SK-N-SH treated with all-trans-retinoic acid at 6 μM for 48 hours (cell line): ENCODE measurements at regions not wholly inside any gene's neighbourhood (a gene's known extent, or its start where the extent isn't known, plus 50 kb on each side); places are given as distances from the start of the nearest gene placed in this dataset.

Experiments used
- ATAC-seq: fragments of 200-7000 bp; cut with Tn5 transposase; 3 replicates; pipeline ENCODE4 v1.9.1; 2020; ENCODE audit warnings: mild to moderate bottlenecking, moderate library complexity
- ARNTL ChIP-seq: fragments of 450-650 bp; formaldehyde crosslinking; IDR thresholded peaks from 2 replicates; pipeline ENCODE4 v1.5.0; 2020; ENCODE audit warnings: low read depth, mild to moderate bottlenecking, moderate library complexity, borderline replicate concordance
- BACH2 ChIP-seq: fragments of 250-450 bp; sonication (Bioruptor Pico); IDR thresholded peaks from 2 replicates; pipeline ENCODE4 v1.9.0; 2021; ENCODE audit warnings: mild to moderate bottlenecking, borderline replicate concordance
- CREB5 ChIP-seq: fragments of 250-450 bp; sonication (Bioruptor Pico); IDR thresholded peaks from 2 replicates; pipeline ENCODE4 v1.5.1; 2020; ENCODE audit warnings: low read depth, mild to moderate bottlenecking, moderate library complexity
- CSDC2 ChIP-seq: fragments of 250-450 bp; sonication (Bioruptor Pico); IDR thresholded peaks from 2 replicates; pipeline ENCODE4 v1.5.0; 2020; ENCODE audit warnings: mild to moderate bottlenecking, moderate library complexity
- ESRRG ChIP-seq: fragments of 250-450 bp; sonication (Bioruptor Pico); IDR thresholded peaks from 2 replicates; pipeline ENCODE4 v1.6.1; 2021; ENCODE audit warnings: mild to moderate bottlenecking
- GLIS3 ChIP-seq: fragments of 250-450 bp; sonication (Bioruptor Pico); IDR thresholded peaks from 2 replicates; pipeline ENCODE4 v1.5.0; 2020; ENCODE audit warnings: mild to moderate bottlenecking, moderate library complexity
- ISL1 ChIP-seq: fragments of 250-450 bp; sonication (Bioruptor Pico); IDR thresholded peaks from 2 replicates; pipeline ENCODE4 v2.1.2; 2022; ENCODE audit warnings: mild to moderate bottlenecking, moderate library complexity
- OSR1 ChIP-seq: fragments of 250-450 bp; sonication (Bioruptor Pico); IDR thresholded peaks from 2 replicates; pipeline ENCODE4 v1.8.0; 2022; ENCODE audit warnings: moderate library complexity, mild to moderate bottlenecking, inconsistent platforms
- PATZ1 ChIP-seq: fragments of 250-450 bp; sonication (Bioruptor Pico); IDR thresholded peaks from 2 replicates; pipeline ENCODE4 v1.8.0; 2020; ENCODE audit warnings: mild to moderate bottlenecking, moderate library complexity, borderline replicate concordance
- POU6F1 ChIP-seq: fragments of 250-450 bp; sonication (Bioruptor Pico); IDR thresholded peaks from 2 replicates; pipeline ENCODE4 v1.8.0; 2021; ENCODE audit warnings: low read depth, mild to moderate bottlenecking, moderate library complexity, borderline replicate concordance
- PPARA ChIP-seq: fragments of 250-450 bp; sonication (Bioruptor Pico); IDR thresholded peaks from 2 replicates; pipeline ENCODE4 v1.5.0; 2020; ENCODE audit warnings: mild to moderate bottlenecking, borderline replicate concordance
- TCF4 ChIP-seq: fragments of 250-450 bp; sonication (Bioruptor Pico); IDR thresholded peaks from 2 replicates; pipeline ENCODE4 v1.8.0; 2021; ENCODE audit warnings: mild to moderate bottlenecking, moderate library complexity, borderline replicate concordance
- TOX ChIP-seq: fragments of 250-450 bp; sonication (Bioruptor Pico); IDR thresholded peaks from 2 replicates; pipeline ENCODE4 v1.8.0; 2021; ENCODE audit warnings: mild to moderate bottlenecking, moderate library complexity, borderline replicate concordance
- TSHZ2 ChIP-seq: fragments of 250-450 bp; sonication (Bioruptor Pico); IDR thresholded peaks from 2 replicates; pipeline ENCODE4 v1.5.0; 2020; ENCODE audit warnings: mild to moderate bottlenecking, moderate library complexity
- ZFP3 ChIP-seq: fragments of 250-450 bp; sonication (Bioruptor Pico); IDR thresholded peaks from 2 replicates; pipeline ENCODE4 v1.5.0; 2020; ENCODE audit warnings: mild to moderate bottlenecking, moderate library complexity
- ZFP30 ChIP-seq: fragments of 450-650 bp; formaldehyde crosslinking; IDR thresholded peaks from 2 replicates; pipeline ENCODE4 v1.5.0; 2022; ENCODE audit warnings: mild to moderate bottlenecking, moderate library complexity
- ZNF565 ChIP-seq: fragments of 450-650 bp; formaldehyde crosslinking; conservative IDR thresholded peaks from 2 replicates; pipeline ENCODE4 v1.5.0; 2020; ENCODE audit warnings: low read depth, mild to moderate bottlenecking, moderate library complexity
- ZNF70 ChIP-seq: fragments of 450-650 bp; formaldehyde crosslinking; IDR thresholded peaks from 2 replicates; pipeline ENCODE4 v1.5.0; 2020; ENCODE audit warnings: mild to moderate bottlenecking, moderate library complexity

- TF ChIP-seq ZNF70, result no peak
- no peak for TF ChIP-seq ARNTL (CRISPR knock-in tag)
- TF ChIP-seq PPARA (CRISPR knock-in tag), result no peak
- no peak for TF ChIP-seq ZNF565
- TF ChIP-seq CREB5 (CRISPR knock-in tag), result no peak
- no peak for TF ChIP-seq PATZ1 (CRISPR knock-in tag)
Observed at GRCh38 chr13:37416291-37417059, 182.1 kb downstream of the POSTN start.

GRCh38 chr13:37413161-37413560, 185.4 kb downstream of the POSTN start:
- no peak for ATAC-seq
- TF ChIP-seq ZNF70 (no peak), CREB5 (CRISPR knock-in tag) (no peak), TOX (CRISPR knock-in tag) (no peak), CSDC2 (CRISPR knock-in tag) (no peak), ARNTL (CRISPR knock-in tag) (no peak), BACH2 (no peak), ISL1 (CRISPR knock-in tag) (no peak), ZFP30 (CRISPR knock-in tag) (no peak)

More at GRCh38 chr13:37416291-37417059, 182.1 kb downstream of the POSTN start:
- ATAC-seq, result no peak

GRCh38 chr13:37412241-37412921, 186.2 kb downstream of the POSTN start:
- peak; percentile 86 for ATAC-seq
- TF ChIP-seq ARNTL (CRISPR knock-in tag) (no peak), ZFP3 (CRISPR knock-in tag) (no peak), TSHZ2 (no peak), ZNF70 (no peak), OSR1 (no peak), ZFP30 (CRISPR knock-in tag) (no peak), PPARA (CRISPR knock-in tag) (no peak), TCF4 (no peak), CSDC2 (CRISPR knock-in tag) (no peak), ISL1 (CRISPR knock-in tag) (no peak), POU6F1 (no peak)

GRCh38 chr13:37410316-37410715, 188.3 kb downstream of the POSTN start:
- no peak for TF ChIP-seq POU6F1
- no peak for TF ChIP-seq ZFP30 (CRISPR knock-in tag)
- TF ChIP-seq ZNF565, result no peak
- TF ChIP-seq TOX (CRISPR knock-in tag), result no peak
- no peak for TF ChIP-seq PPARA (CRISPR knock-in tag)
- TF ChIP-seq ARNTL (CRISPR knock-in tag), result no peak
- no peak for TF ChIP-seq ISL1 (CRISPR knock-in tag)
- no peak for TF ChIP-seq GLIS3
- no peak for TF ChIP-seq ESRRG (CRISPR knock-in tag)
- ATAC-seq, result no peak
